ENCODE measurements at regions not wholly inside any gene's neighbourhood (a gene's known extent, or its start where the extent isn't known, plus 50 kb on each side); places are given as distances from the start of the nearest gene placed in this dataset.

- TF ChIP-seq EZH2phosphoT487 (IDR thresholded peaks at IDR 0.05; ENCODE audit: borderline replicate concordance, low read depth, low read length) (no peak), CTCF (conservative IDR thresholded peaks at IDR 0.05; ENCODE audit: low read length) (no peak)
Measured at GRCh38 chr5:125023673-125024072, 277.2 kb upstream of the ZNF608 start.
